ENCODE measurements at regions not wholly inside any gene's neighbourhood (a gene's known extent, or its start where the extent isn't known, plus 50 kb on each side); places are given as distances from the start of the nearest gene placed in this dataset.

GRCh38 chr7:52708846-52709245 is 326.6 kb upstream of the POM121L12 start:
- H3K9me3 ChIP-seq (ENCODE audit: insufficient read depth, low read length) = no peaks in the 10 kb centered on the region
- H4K20me1 ChIP-seq (ENCODE audit: low read depth, low read length) = no peaks in the 10 kb centered on the region
- H3K9ac ChIP-seq (ENCODE audit: low read length) = no peak overlapping the region
- H3K79me2 ChIP-seq (ENCODE audit: insufficient read depth, low read length) = no peaks in the 10 kb centered on the region
- no peak overlapping the region for H2AFZ ChIP-seq (ENCODE audit: low read depth, low read length, severe bottlenecking)
- H3K27me3 ChIP-seq (ENCODE audit: low read length) = no peaks in the 10 kb centered on the region
- H3F3A ChIP-seq (ENCODE audit: insufficient read depth) = no peaks in the 10 kb centered on the region
- no peaks in the 10 kb centered on the region for H3K36me3 ChIP-seq (ENCODE audit: low read length)
- H3K4me3 ChIP-seq (ENCODE audit: insufficient read depth, low read length, poor library complexity, severe bottlenecking) = no peak overlapping the region
- peak overlapping the region; percentile 28; the same call in 1 of the 2 replicates for H3K27ac ChIP-seq (ENCODE audit: low read depth, low read length)
- no peak for TF ChIP-seq EZH2phosphoT487 (conservative IDR thresholded peaks at IDR 0.05; ENCODE audit: low read length)
- no peak for TF ChIP-seq CTCF (IDR thresholded peaks at IDR 0.05; ENCODE audit: insufficient read depth, low read length, poor library complexity, severe bottlenecking)
- no peaks in the 10 kb centered on the region for H3K9me2 ChIP-seq (replicated peaks; ENCODE audit: insufficient read depth, low read length)
- peak overlapping the region; percentile 11 for H3K4me2 ChIP-seq (ENCODE audit: low read depth, low read length, poor library complexity, severe bottlenecking)

- TF ChIP-seq EZH2phosphoT487 (conservative IDR thresholded peaks at IDR 0.05; ENCODE audit: low read length) = no peak
- no peak for TF ChIP-seq CTCF (IDR thresholded peaks at IDR 0.05; ENCODE audit: insufficient read depth, low read length, poor library complexity, severe bottlenecking)
- Histone ChIP-seq H4K20me1 (ENCODE audit: low read depth, low read length) (no peaks in the 10 kb centered on the region), H3K27ac (ENCODE audit: low read depth, low read length) (no peak overlapping the region), H3K36me3 (ENCODE audit: low read length) (0 out of 2 replicates have a peak, but pooled peaks cover 2% of the 10 kb centered on the region), H2AFZ (ENCODE audit: low read depth, low read length, severe bottlenecking) (no peak overlapping the region), H3K9ac (ENCODE audit: low read length) (no peak overlapping the region), H3K4me3 (ENCODE audit: insufficient read depth, low read length, poor library complexity, severe bottlenecking) (no peak overlapping the region), H3K79me2 (ENCODE audit: insufficient read depth, low read length) (no peaks in the 10 kb centered on the region), H3K9me2 (replicated peaks; ENCODE audit: insufficient read depth, low read length) (no peaks in the 10 kb centered on the region), H3F3A (ENCODE audit: insufficient read depth) (no peaks in the 10 kb centered on the region), H3K27me3 (ENCODE audit: low read length) (no peaks in the 10 kb centered on the region), H3K9me3 (ENCODE audit: insufficient read depth, low read length) (no peaks in the 10 kb centered on the region), H3K4me2 (ENCODE audit: low read depth, low read length, poor library complexity, severe bottlenecking) (no peak overlapping the region)
Measured at GRCh38 chr7:52705768-52706167, 329.7 kb upstream of the POM121L12 start.

GRCh38 chr7:52700349-52700748 is 335.1 kb upstream of the POM121L12 start:
- no peak for TF ChIP-seq CTCF (IDR thresholded peaks at IDR 0.05; ENCODE audit: insufficient read depth, low read length, poor library complexity, severe bottlenecking)
- TF ChIP-seq EZH2phosphoT487 (conservative IDR thresholded peaks at IDR 0.05; ENCODE audit: low read length) = no peak
- Histone ChIP-seq H3K4me2 (ENCODE audit: low read depth, low read length, poor library complexity, severe bottlenecking) (no peak overlapping the region), H3K4me3 (ENCODE audit: insufficient read depth, low read length, poor library complexity, severe bottlenecking) (no peak overlapping the region), H3F3A (ENCODE audit: insufficient read depth) (no peaks in the 10 kb centered on the region), H4K20me1 (ENCODE audit: low read depth, low read length) (no peaks in the 10 kb centered on the region), H3K79me2 (ENCODE audit: insufficient read depth, low read length) (no peaks in the 10 kb centered on the region), H3K9ac (ENCODE audit: low read length) (no peak overlapping the region), H2AFZ (ENCODE audit: low read depth, low read length, severe bottlenecking) (no peak overlapping the region), H3K9me3 (ENCODE audit: insufficient read depth, low read length) (peaks cover 4% of the 10 kb centered on the region; the same call in 1 of the 2 replicates), H3K9me2 (replicated peaks; ENCODE audit: insufficient read depth, low read length) (no peaks in the 10 kb centered on the region), H3K27me3 (ENCODE audit: low read length) (no peaks in the 10 kb centered on the region), H3K27ac (ENCODE audit: low read depth, low read length) (no peak overlapping the region), H3K36me3 (ENCODE audit: low read length) (0 out of 2 replicates have a peak, but pooled peaks cover 2% of the 10 kb centered on the region)
